B cell (primary cell): ENCODE measurements at regions not wholly inside any gene's neighbourhood (a gene's known extent, or its start where the extent isn't known, plus 50 kb on each side); places are given as distances from the start of the nearest gene placed in this dataset.

Source experiments
- ATAC-seq: fragments of 200-7000 bp; cut with Tn5 transposase; one replicate; pipeline ENCODE4 v1.10.0; 2021; ENCODE audit warnings: low read depth, mild to moderate bottlenecking, moderate number of reproducible peaks, moderate library complexity
- CTCF ChIA-PET: fragments of 350-600 bp; sonication (Branson Sonifier 250); formaldehyde crosslinking; loops from one replicate; lab custom pipeline; 2021; ENCODE audit warnings: antibody characterized with exemption, inconsistent platforms; lab: Charles Lee
- POLR2A ChIA-PET: fragments of 350-600 bp; sonication (Branson Sonifier 250); formaldehyde crosslinking; loops from one replicate; lab custom pipeline; 2021; ENCODE audit warnings: antibody characterized with exemption; lab: Charles Lee
- DNase-seq: peaks from one replicate; pipeline ENCODE4 v3.0.0; 2013
- H2AFZ ChIP-seq: 2 replicates; pipeline ENCODE4 v1.6.1; 2012; ENCODE audit warnings: mild to moderate bottlenecking, low read depth, low read length; ENCODE audit not compliant: insufficient read depth, poor library complexity, severe bottlenecking
- H3K27ac ChIP-seq, 2 donors: 1 replicate in 1 of 2; 2 replicates in 1 of 2; pipeline ENCODE4 v1.5.1; 2012 to 2013; ENCODE audit warnings: low read length in 2 of 2, mild to moderate bottlenecking in 2 of 2, moderate library complexity in 1 of 2
- H3K27me3 ChIP-seq, 4 experiments: fragments of 200-600 bp in 1 of 4; sonication (generic) in 1 of 4; replicated peaks in 1 of 4; 1 replicate in 2 of 4; 2 replicates in 2 of 4; pipeline versions ENCODE4 v1.6.1 to v1.7.0; 2013 to 2016; ENCODE audit warnings: low read length in 3 of 4, mild to moderate bottlenecking in 2 of 4, mixed read lengths in 1 of 4, moderate library complexity in 1 of 4; ENCODE audit not compliant: insufficient read depth in 4 of 4, control insufficient read depth in 3 of 4; ENCODE audit errors: control extremely low read depth in 1 of 4
- H3K36me3 ChIP-seq, 2 experiments: replicated peaks in 1 of 2; 1 replicate in 1 of 2; 2 replicates in 1 of 2; pipeline versions ENCODE4 v1.6.1 to v1.7.1; 2013; ENCODE audit warnings: low read length in 1 of 2; ENCODE audit not compliant: insufficient read depth in 2 of 2, control insufficient read depth in 1 of 2; ENCODE audit errors: control extremely low read depth in 1 of 2, extremely low read depth in 1 of 2
- H3K4me1 ChIP-seq, 2 donors: fragments of 200-600 bp in 1 of 2; sonication (generic) in 1 of 2; 1 replicate in 1 of 2; 2 replicates in 1 of 2; pipeline versions ENCODE4 v1.5.1 to v1.6.1; 2013 to 2017; ENCODE audit warnings: low read length in 2 of 2; ENCODE audit not compliant: control insufficient read depth in 2 of 2, insufficient read depth in 2 of 2
- H3K4me2 ChIP-seq: replicated peaks from 2 replicates; pipeline ENCODE3; 2012; ENCODE audit warnings: mild to moderate bottlenecking, low read depth, low read length; ENCODE audit not compliant: poor library complexity, severe bottlenecking
- H3K4me3 ChIP-seq, 5 experiments: fragments of 200-600 bp in 1 of 5; sonication (generic) in 1 of 5; 1 replicate in 3 of 5; 2 replicates in 2 of 5; pipeline versions ENCODE4 v1.5.1 to v1.7.0; 2011 to 2016; ENCODE audit warnings: low read length in 4 of 5, mild to moderate bottlenecking in 4 of 5, low read depth in 2 of 5, control low read depth in 1 of 5, moderate library complexity in 1 of 5; ENCODE audit not compliant: insufficient read depth in 1 of 5; ENCODE audit errors: control extremely low read depth in 1 of 5, extremely low read depth in 1 of 5
- H3K79me2 ChIP-seq: fragments of 200-600 bp; sonication (generic); one replicate; pipeline ENCODE4 v1.6.0; 2016; ENCODE audit warnings: low read length; ENCODE audit not compliant: control insufficient read depth, insufficient read depth
- H3K9ac ChIP-seq: fragments of 200-600 bp; sonication (generic); 2 replicates; pipeline ENCODE4 v1.6.1; 2017; ENCODE audit warnings: mild to moderate bottlenecking, low read length, moderate library complexity
- H3K9me3 ChIP-seq, 3 donors: one replicate each; pipeline versions ENCODE4 v1.6.1 to v1.7.1; 2013; ENCODE audit warnings: low read length in 2 of 3; ENCODE audit not compliant: control insufficient read depth in 2 of 3, insufficient read depth in 1 of 3; ENCODE audit errors: control extremely low read depth in 1 of 3
- H4K20me1 ChIP-seq: 2 replicates; pipeline ENCODE4 v1.6.0; 2012; ENCODE audit warnings: mild to moderate bottlenecking, low read length; ENCODE audit not compliant: insufficient read depth, control insufficient read depth, poor library complexity, severe bottlenecking
- H3K27ac Mint-ChIP-seq: one replicate; pipeline ENCODE4 v1.8.0; 2021; ENCODE audit warnings: mixed read lengths
- H3K27me3 Mint-ChIP-seq: one replicate; pipeline ENCODE4 v1.8.0; 2021; ENCODE audit warnings: mixed read lengths
- H3K4me1 Mint-ChIP-seq: one replicate; pipeline ENCODE4 v1.8.0; 2021; ENCODE audit warnings: mixed read lengths
- H3K4me3 Mint-ChIP-seq: one replicate; pipeline ENCODE4 v1.8.0; 2021; ENCODE audit warnings: mixed read lengths
- H3K9me3 Mint-ChIP-seq: one replicate; pipeline ENCODE4 v1.8.0; 2022; ENCODE audit warnings: mixed read lengths; ENCODE audit not compliant: insufficient read depth
- EZH2 ChIP-seq: IDR thresholded peaks from 2 replicates; pipeline ENCODE4 v1.6.1; 2012; ENCODE audit warnings: borderline replicate concordance, low read depth, mild to moderate bottlenecking, moderate library complexity, low read length; ENCODE audit not compliant: insufficient read depth, poor library complexity, severe bottlenecking
- WGBS: methylation state at CpG from one replicate; pipeline ENCODE4 v1.1.5; 2013; ENCODE audit warnings: missing lambda C conversion rate; ENCODE audit not compliant: insufficient coverage; 5-methylcytosine and 5-hydroxymethylcytosine counted together
- intact Hi-C: fragments of 100-400 bp; cut with micrococcal nuclease; formaldehyde crosslinking; loops from one replicate; pipeline ENCODE4 v1.10.0; 2022
- TF ChIP-seq, protein P1 (sequence below): fragments of 200-600 bp; IDR thresholded peaks from one replicate; pipeline ENCODE4 v1.8.0; 2022; ENCODE audit warnings: antibody characterized with exemption, mild to moderate bottlenecking

- POLR2A ChIA-PET = no interaction called here
- WGBS = no CpG with 5 or more reads among the region's 1 CpG
- CTCF ChIA-PET = no interaction called here
Observed at GRCh38 chr2:7765236-7765635, 848.0 kb downstream of the RNF144A start.

DNA sequence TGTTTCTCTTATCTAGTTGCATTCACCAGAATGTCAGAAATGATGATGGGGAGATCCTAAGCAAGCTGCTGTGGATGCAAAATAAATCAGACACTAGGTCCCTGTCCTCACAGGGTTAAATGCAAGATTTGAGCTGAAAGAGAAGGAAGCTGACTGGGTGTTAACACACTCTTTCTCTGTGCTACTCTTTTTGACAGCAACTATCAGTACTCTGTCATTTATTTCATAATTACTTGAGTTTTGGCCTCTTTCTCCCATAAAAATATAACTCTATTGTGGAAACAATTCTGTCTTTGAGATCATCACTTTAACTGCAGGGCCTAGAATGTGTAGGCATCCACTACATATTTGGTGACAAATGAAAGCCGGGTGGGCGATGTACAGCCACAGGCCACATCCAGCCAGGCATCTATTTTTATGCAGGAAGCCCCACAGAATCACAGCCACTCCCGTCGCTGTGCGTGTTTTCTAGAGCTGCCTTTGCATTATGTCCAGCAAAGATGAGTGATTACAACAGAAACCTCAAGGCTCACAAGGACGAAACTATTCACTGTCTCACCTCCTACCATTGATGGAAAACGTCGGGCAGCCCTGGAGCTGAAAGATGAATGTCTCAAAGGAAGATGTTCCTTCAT, 849.0 kb downstream of the RNF144A start:
- no peak overlapping the region for H3K27ac ChIP-seq
- intact Hi-C loops = no loop called here
- Mint-ChIP-seq H3K4me3 (no peak overlapping the region), H3K4me1 (no peaks in the 10 kb centered on the region), H3K27me3 (peaks cover 3% of the 10 kb centered on the region), H3K27ac (no peak overlapping the region), H3K9me3 (peaks cover 9% of the 10 kb centered on the region)
- ChIA-PET POLR2A (no interaction called here), CTCF (no interaction called here)
- DNase-seq = no peak
- no peaks in the 10 kb centered on the region for H3K79me2 ChIP-seq
- WGBS = 90% methylated on average over 5 of the region's 8 CpGs
- H4K20me1 ChIP-seq = no peaks in the 10 kb centered on the region
- TF ChIP-seq, protein P1, sequence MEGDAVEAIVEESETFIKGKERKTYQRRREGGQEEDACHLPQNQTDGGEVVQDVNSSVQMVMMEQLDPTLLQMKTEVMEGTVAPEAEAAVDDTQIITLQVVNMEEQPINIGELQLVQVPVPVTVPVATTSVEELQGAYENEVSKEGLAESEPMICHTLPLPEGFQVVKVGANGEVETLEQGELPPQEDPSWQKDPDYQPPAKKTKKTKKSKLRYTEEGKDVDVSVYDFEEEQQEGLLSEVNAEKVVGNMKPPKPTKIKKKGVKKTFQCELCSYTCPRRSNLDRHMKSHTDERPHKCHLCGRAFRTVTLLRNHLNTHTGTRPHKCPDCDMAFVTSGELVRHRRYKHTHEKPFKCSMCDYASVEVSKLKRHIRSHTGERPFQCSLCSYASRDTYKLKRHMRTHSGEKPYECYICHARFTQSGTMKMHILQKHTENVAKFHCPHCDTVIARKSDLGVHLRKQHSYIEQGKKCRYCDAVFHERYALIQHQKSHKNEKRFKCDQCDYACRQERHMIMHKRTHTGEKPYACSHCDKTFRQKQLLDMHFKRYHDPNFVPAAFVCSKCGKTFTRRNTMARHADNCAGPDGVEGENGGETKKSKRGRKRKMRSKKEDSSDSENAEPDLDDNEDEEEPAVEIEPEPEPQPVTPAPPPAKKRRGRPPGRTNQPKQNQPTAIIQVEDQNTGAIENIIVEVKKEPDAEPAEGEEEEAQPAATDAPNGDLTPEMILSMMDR = no peak
- no peak for TF ChIP-seq EZH2
- H3K36me3 ChIP-seq = no peaks in the 10 kb centered on the region
- H2AFZ ChIP-seq = no peak overlapping the region
- no peak overlapping the region for H3K4me3 ChIP-seq
- no peak for ATAC-seq
- H3K4me2 ChIP-seq = no peak overlapping the region
- H3K27me3 ChIP-seq = peaks cover 0 to 2% (median 0%) of the 10 kb centered on the region in 4 experiments
- peaks cover 0 to 16% (median 13%) of the 10 kb centered on the region in 3 donors for H3K9me3 ChIP-seq
- H3K4me1 ChIP-seq = no peaks in the 10 kb centered on the region
- no peak overlapping the region for H3K9ac ChIP-seq

More at GRCh38 chr2:7765236-7765635, 848.0 kb downstream of the RNF144A start:
- Mint-ChIP-seq H3K4me1 (no peaks in the 10 kb centered on the region), H3K27me3 (peaks cover 3% of the 10 kb centered on the region), H3K9me3 (peaks cover 9% of the 10 kb centered on the region), H3K27ac (no peak overlapping the region), H3K4me3 (no peak overlapping the region)
- no peak overlapping the region for H2AFZ ChIP-seq
- no peak overlapping the region for H3K4me2 ChIP-seq
- DNase-seq = no peak
- no peaks in the 10 kb centered on the region for H3K79me2 ChIP-seq
- ATAC-seq = no peak
- H3K27me3 ChIP-seq = peaks cover 0 to 2% (median 0%) of the 10 kb centered on the region in 4 experiments
- no peak for TF ChIP-seq EZH2
- TF ChIP-seq, protein P1 = no peak
- H3K36me3 ChIP-seq = no peaks in the 10 kb centered on the region
- no peak overlapping the region for H3K9ac ChIP-seq
- no peaks in the 10 kb centered on the region for H3K4me1 ChIP-seq
- peaks cover 0 to 16% (median 13%) of the 10 kb centered on the region in 3 donors for H3K9me3 ChIP-seq
- intact Hi-C loops = no loop called here
- no peak overlapping the region for H3K4me3 ChIP-seq
- H3K27ac ChIP-seq = no peak overlapping the region
- no peaks in the 10 kb centered on the region for H4K20me1 ChIP-seq
